DMS79 treated with DMSO at 0.1 percent for 48 hours (cell line): ENCODE measurements at regions not wholly inside any gene's neighbourhood (a gene's known extent, or its start where the extent isn't known, plus 50 kb on each side); places are given as distances from the start of the nearest gene placed in this dataset.

Source experiments
- DNase-seq: peaks from one replicate; lab custom pipeline; 2025; lab: John Stamatoyannopoulos, UW

DNA sequence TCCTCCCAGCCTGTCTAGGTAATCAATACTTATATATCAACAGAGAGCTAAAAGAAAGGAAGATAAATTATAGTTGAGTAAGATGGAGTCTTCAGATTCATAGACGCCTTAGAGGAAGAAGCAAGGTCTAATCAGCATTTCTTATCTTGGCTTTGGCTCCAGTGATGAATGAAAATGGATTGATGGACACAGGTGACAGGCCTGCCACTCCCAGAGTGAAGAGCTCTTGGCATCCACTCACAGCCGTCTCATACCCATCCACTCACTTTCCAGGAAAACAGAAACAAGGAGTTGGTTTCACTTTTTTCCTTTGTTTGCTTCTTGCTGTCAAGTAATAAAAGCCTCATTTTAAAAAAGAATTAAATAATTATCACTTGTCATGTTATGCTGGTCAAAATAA lies 168.2 kb downstream of the MFSD1 start:
- peak; percentile 27 for DNase-seq

- no peak for DNase-seq
Observed at GRCh38 chr3:158974904-158975303, 173.1 kb downstream of the MFSD1 start.

DNA sequence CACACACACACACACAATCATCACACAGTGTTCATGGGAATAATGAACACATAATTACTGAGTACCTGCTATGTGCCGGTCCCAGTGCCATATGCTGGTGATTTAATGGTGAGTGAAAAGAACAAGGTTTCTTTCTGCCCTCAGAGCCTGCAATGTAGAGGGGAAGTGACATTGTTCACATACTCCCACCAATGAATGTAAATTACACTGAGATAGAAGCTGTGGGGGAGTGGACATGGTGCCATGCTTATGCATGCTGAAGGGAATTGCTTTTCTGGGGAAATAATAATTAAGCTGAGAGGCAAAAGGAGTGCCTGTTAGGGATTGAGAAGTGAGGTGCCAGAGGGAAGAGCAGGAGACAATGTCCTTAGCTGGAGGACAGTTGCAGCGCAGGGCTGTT lies 175.1 kb downstream of the MFSD1 start:
- DNase-seq = no peak

DNA sequence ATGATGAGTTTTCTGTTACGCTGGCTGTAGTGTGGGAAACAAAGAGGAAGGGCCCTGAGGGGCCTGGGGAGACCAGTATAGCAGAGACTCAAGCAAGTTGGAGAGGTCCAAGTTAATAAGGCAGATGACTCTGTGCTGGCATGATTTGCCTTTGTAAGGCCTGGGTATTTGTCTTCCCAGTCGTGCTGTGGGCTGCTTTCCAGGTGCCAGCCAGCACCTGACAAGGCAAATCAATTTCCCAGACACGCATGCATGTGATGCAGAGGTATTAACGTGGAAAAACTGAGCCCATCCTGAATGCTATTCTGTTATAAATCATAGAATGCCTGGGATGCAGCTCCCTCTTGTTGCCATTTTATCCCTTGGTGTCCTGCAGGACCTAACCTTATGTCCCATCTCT lies 175.6 kb downstream of the MFSD1 start:
- DNase-seq = no peak

DNA sequence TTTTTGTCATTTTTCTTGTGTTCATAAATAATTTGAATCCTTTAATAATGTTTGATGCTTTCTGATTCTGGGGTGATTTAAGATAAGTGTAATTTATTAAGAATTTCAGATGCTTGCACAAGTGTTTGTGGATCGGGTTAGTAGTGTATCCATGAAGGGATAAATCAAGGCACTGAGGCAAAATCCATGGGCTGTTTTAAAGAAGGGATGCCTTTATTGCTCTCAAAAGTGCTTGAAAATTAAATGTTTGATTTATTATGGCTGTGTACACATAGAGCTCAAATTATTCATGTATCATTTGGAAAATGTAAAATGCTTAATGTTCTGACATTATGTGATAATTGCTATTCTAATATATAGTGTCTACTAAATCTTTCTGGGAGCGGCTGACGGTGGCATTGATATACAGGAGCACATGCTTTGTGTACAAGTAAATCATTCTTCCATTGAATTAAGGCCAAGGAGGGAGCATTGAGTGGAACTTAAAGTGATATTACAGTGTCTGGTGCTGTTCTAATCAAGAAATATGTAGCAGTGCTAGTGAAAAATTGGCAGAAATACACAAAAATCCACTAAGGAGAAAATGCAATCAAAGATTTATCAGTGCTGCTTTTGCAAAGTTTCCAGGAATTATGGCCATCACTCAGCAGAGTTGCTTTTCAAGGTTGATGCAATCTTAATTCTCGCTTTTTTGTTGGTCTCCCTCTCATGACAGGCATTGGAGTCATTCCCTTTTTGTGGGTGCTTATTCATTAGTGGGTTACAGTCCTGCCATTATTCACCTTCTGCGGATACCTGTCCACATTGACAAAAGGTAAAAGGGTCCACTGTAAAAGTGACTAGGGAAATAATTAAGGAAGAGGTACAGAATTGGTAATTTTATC lies 181.6 kb downstream of the MFSD1 start:
- DNase-seq = no peak

GRCh38 chr3:158991146-158991705 lies 189.4 kb downstream of the MFSD1 start:
- peak; percentile 25 for DNase-seq

DNA sequence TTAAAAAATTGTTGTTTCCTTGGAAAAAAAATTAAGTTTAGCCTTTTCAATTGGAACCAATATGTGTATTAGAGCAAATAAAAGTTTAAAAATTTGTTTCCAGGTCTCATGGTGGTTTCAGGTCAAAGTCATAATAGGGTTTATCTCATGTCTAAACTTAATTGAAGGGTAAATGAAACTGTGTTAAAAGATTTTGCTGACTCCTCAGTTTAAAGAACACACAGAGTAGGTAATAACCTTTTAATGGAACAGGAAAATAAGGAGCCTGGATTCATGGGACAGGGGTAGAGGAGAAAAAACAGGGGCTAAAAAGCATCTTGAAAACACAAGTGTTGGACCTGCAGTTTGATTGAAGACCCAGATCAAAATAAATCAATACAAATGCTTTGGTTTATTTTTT lies 190.6 kb downstream of the MFSD1 start:
- DNase-seq = no peak

GRCh38 chr3:158994386-158994785 lies 192.5 kb downstream of the MFSD1 start:
- no peak for DNase-seq

GRCh38 chr3:159001711-159002110 lies 199.9 kb downstream of the MFSD1 start:
- DNase-seq = no peak

GRCh38 chr3:159005137-159005536 lies 203.3 kb downstream of the MFSD1 start:
- no peak for DNase-seq

DNA sequence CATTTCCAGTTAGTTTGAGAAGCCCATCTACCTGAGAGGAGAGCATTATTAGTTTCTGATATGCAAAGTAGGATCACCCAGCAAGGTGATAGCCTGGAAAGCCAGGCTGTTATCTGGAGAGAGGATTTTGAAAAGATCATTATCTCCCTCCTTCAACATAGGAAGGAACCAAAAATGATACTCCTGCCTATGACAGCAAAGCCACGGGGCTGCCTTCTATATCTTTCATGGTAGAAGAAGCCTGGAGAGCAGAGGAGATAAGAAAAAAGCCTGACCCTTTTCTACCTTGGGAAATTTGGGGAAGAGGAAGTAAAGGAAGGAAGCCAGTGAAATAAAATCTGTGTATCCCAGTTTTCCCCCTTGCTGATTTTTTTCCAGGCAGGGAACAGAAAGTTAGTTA lies 205.5 kb downstream of the MFSD1 start:
- DNase-seq = no peak

DNA sequence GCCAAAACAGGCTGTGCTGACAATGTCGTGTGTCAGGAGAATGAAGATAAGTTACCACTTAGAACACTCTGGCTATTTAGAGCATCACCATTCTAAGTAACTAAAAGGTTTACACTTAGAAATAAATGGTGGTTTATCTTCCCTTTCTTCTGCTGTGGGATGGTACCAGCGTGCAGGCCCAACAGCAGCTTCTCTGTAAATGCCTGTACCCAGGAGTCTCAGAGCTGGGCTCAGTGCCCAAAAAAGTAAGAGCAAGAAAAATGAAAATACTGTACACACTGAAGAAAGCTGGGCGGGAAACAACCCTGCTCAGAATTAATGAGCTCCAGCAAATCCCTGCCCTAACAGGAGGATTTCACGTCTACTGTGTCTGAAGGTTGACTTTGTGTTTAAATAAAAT lies 206.5 kb downstream of the MFSD1 start:
- DNase-seq = no peak

DNA sequence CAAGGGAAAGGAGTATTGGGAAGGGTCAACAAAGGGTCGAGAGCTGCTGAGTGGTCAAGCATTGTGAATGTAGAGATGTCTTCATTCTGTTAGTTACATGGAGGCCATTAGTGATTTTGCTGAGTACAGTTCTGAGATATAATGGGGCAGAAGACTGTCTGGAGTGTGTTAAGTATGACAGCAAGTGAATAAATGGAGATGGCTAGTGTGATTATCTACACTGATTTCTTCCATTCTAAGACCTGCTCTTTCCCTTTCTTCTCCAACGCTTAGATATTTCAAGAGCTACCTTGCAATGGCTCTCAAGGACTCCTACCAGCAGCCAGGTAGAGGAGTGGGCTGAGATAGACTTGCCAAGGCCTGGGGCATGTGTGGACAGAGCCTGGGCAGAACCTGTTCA lies 216.5 kb downstream of the MFSD1 start:
- DNase-seq = no peak

DNA sequence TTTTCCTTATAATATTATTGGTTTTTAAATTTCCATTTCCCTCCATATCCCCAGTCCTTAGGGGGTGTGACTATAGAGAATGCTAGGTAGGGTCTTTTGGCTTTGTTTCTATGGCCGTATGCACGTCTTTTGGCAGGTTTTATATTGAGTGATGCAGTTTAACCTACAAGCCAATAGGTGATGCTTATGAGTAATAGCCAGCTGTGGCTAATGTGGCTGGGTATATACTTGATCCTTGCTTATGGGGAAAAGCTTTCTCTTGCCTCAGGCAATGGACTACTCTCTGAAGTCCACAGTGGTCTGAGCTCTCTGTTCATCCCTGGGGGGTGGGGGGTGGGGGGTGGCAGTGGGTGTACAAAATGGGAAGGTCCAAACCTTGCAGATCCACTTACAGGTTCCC lies 223.9 kb downstream of the MFSD1 start:
- DNase-seq = no peak

DNA sequence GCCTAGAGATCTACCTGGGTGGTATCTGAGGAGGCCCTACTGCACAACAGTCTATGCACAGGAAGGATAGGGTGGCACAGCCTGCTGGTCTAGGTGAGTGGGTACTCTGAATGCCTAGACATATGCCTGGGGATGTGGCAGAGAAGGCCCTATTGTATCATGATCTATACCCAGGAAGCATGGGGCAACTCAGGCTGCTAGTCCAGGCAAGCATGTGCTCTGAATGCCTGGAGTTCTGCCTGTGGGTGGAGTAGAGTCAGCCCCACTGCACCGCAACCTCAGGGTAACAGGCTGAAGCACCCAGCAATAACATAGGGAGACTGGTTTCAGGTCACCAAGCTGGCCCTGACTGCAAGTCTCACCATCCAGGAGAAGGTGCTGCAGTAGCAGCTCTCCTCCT lies 224.7 kb downstream of the MFSD1 start:
- DNase-seq = no peak

- DNase-seq = no peak
Observed at GRCh38 chr3:159028706-159029105, 226.9 kb downstream of the MFSD1 start.

DNA sequence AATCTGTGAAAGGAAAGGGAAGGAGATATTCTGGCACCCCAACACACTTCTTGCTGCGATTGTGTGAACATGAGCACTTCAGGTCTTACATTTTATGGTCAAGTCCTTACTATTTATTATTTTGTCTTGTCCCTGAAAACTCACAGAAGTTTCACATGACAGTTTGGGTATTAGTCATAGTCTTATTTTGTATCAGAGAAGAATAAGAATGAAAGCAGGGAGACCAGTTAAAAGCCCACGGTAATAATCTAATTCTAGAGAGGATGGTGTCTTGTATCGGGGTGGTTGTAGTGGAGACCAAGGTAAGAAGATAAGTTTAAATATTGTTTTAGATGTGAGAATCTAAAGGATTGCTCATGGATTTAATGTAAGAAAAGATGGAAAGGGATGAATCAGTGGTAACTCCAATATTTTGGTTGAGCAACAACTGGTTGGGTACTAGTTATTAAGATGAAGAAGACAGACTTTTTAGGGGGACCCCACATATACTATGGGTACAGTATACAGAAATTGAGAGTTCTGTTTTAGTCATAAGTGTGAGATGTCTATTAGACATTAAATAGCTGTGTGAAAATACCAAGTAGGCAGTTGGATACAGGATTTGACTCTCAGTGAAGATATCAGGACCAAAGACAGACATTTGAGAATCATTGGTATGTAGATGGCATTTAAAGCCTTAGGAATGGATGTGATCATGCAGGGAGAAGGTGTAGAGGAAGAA lies 227.6 kb downstream of the MFSD1 start:
- DNase-seq = no peak

DNA sequence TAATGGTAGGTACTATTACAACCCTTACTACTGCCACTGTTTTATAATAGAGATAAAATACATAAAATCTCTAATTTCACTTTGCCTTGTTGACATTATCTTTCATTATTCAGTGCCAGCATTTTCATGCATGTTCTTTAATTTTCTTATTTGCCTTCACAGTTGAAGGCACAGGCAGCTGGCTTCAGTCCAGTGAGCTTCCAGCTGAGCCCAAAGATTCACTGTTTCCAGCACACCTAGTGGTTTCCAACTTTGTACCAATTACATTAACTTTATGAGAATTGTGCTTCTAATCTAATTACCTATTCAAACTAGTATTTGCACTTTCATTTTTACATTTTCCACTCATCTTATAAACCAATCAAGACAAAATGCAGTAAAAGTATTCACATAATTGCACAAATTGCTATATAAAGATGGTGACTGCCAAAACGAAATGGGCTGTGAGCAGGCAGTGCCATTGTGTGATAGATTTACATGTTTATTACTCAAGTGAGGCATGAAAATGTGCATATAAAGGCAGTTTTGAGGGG lies 228.3 kb downstream of the MFSD1 start:
- DNase-seq = peak; percentile 93

DNA sequence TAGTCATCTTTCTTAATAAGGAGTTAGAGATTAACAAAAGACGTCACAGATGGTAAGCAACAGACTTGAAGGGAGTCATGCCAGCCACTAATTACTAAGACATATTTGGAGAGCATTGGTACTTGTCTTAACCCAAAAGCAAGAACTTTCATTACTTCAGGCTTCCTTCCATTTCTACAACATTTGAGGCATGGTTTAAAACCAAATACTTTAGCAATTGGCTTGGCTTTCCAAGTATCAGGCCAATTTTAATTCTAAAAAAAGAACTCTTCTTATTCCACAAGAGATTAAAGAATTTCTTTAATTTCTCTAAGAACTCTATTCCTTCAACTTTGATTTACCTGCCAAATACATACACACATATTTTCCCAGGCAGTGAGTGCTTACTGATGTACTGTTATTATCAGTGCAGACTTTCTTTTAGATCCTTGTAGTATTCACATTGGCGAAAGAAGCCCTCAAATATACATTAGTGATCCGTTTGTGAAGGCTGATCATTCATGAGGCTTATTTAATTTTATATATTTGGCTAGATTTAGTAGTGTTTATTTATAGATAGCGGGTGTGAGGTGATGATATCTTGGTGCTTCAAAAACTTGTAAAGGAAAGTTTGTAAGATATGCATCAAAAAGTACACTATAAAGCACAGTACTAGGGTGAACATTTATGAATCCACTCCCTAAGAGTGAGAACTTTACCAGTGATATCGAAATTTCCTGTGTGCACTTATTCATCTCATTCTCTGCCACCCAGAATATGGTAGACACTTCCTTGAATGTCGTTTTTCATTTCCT lies 229.2 kb downstream of the MFSD1 start:
- DNase-seq = peak; percentile 30

DNA sequence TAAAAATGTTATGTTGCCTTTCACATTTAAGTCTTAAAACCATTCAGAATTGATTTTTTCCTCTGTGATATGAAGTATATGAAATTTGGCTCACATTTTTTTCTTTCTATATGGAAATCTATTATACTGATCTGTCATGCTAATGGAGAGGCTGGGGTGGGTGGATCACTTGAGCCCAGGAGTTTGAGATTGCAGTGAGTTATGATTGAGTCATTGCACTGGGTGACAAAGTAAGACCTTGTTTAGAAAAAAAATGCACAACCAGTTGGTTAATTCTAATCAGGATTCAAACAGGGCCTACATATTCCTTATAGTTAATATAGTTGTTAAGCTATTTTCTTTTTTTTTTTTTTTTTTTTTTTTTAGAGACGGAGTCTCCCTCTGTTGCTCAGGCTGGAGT lies 230.5 kb downstream of the MFSD1 start:
- no peak for DNase-seq

DNA sequence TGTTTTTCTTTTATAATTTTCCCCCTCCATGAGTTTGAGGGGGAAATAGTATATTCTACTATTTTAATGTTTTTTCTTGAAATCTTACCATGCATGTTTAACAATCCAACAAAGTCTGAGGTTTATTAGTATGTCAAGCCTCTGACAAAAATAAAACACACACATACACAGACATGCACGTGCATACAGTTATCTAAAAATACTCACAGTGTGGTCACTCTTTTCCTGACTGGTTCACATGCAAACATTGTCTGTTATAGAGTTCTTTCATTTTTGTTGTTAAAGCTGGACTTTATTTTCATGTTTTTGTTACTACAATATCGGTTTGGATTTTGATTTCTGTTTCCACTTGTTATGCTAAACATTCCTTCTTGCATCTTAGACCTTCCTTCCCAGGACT lies 236.6 kb downstream of the MFSD1 start:
- DNase-seq = no peak

GRCh38 chr3:159039286-159039685 lies 237.4 kb downstream of the MFSD1 start:
- no peak for DNase-seq
